DND-41 (cell line): ENCODE measurements at regions not wholly inside any gene's neighbourhood (a gene's known extent, or its start where the extent isn't known, plus 50 kb on each side); places are given as distances from the start of the nearest gene placed in this dataset.

Experiments used
- CTCF ChIP-seq: IDR thresholded peaks from 2 replicates; pipeline ENCODE4 v1.5.1; 2012; ENCODE audit warnings: borderline replicate concordance, low read length, moderate library complexity, mild to moderate bottlenecking; ENCODE audit not compliant: poor library complexity, severe bottlenecking; ENCODE audit errors: extremely low read depth
- EZH2 ChIP-seq: IDR thresholded peaks from 3 replicates; pipeline ENCODE4 v1.6.1; 2012; ENCODE audit warnings: borderline replicate concordance, low read depth, mild to moderate bottlenecking, moderate library complexity, low read length, inconsistent platforms; ENCODE audit not compliant: severe bottlenecking

GRCh38 chr11:87775036-87775435 lies 400.2 kb downstream of the RAB38 start:
- TF ChIP-seq EZH2 = no peak
- TF ChIP-seq CTCF = no peak
